ENCODE measurements at regions not wholly inside any gene's neighbourhood (a gene's known extent, or its start where the extent isn't known, plus 50 kb on each side); places are given as distances from the start of the nearest gene placed in this dataset.

DNA sequence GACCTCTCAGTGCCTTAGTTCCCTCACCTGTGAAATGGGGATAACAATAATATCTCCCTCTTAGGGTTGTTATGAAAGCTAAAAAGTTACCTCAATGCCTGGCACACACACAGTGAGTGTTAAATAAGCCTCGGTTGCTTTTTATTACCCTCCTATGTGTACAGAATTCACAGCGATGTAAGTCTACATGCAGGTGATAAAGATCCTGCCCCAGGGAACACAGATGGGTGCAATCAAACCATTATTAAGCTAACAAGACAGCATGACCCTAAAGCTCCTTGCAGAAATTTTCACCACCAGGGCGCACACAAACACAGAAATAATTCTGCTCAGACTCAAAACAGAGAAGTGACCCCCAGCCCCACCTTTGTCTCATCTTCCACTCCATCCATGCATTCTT, 261.9 kb downstream of the SNX10 start:
- DNase-seq (ENCODE audit: low spot score): no peak

DNA sequence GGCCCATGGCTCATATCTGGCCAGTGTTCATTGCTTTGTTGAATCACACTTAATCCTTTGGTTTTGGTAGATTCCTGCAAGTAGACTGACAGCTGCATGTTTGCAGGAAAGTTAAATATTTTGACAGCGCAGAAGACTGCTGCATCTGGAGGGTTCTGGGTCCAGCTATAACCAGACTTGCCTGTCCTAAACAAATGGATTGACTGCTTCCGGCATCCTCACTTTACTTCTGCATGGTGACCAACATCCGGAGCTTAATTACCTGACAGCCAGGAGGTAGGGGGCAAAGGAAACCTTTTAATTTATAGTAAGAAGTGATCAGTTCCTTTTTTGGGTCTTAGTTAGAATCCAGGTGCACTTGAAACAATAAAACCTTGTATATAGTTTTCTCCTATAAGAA, 263.3 kb downstream of the SNX10 start:
- DNase-seq (ENCODE audit: low spot score): no peak

DNA sequence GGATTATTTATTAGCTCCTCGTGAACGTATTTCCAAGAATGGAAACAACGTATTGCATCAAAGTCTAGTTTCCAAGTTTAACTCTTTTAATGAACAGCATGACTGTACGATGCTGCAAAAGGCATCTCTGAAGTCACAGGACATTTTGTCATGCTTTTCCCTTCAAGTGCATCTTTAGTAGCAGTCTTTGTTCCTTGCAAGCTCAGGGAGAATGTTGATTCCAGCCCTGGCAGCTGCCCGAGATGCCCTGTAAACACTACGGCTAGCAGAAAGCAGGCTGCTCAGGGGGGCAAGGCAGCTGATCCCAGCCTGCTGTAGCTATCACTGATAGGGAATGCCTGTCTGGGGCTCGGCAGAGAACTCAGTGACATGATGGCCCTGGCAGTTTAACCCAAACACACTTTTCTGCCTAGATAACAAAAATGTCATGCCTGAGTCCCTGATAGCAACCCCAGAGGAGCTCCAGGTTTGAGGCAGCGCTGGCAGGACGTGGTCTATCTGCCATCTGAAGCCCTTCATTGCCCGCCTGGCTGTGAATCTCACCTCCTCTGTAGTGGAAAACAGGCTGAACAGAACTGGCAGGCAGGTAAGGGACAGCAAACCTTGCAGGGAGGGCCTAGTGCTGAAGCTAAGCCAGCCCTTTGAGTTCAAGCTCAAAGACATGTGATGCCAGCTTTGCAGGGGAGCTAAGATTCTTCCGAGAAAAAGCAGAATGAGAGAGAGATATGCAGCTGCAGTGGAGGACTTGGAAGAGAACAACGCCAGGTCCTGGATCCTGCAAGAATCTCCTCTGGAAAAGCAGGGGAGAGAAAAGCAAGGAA, 264.6 kb downstream of the SNX10 start:
- DNase-seq (ENCODE audit: low spot score): no peak

DNA sequence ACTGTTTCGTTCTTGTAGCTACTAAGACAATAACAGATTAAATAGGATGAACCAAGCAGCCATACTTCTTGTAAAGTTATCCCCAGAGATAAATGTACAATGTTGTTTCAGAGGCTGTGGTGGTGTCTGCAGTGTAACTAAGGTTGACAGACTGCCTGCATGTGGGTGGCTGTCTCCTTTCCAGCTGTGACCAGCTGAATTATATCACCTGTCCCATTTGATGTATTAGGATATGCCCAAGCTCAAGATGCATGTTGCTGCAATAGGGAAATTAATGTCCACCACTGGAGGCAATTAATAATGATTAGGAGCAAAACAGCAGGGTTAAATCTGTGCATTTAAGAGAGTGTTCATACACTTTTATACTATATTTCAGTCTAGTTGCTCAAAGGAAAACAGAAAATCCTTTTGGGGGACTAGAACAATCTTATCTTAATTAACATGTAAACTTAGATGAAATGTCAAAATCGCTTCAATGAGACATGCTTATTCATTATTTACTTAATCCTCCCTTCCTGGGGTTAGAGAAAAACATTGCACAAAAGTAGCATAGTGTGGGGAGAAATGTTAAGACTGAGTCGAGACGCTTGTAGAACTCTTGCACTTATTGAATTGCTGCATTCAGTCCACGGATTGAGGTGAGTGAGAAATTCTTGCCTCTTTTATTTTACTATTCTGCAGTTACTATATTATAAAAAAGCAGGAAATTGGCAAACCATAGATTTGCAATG, 269.0 kb downstream of the SNX10 start:
- DNase-seq (ENCODE audit: low spot score): no peak

DNA sequence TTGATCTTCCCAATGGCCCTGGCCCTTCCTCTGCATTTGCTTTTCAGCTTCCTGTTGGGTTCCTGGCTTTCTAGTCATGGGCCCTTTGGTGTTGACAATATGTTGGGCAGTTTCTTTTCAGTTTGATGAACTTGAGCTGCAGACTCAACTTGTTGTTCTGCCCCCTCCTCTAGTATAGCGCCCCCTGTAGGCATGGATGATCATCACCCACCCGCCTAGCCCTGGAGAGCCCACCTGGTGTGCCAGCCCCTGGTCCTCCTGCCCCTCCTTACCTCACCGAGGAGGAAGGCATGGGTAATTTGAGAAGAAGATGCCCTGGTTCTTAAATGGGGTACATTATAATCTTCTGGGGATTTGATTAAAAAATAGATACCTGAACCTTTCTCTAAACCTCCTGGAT, 271.2 kb downstream of the SNX10 start:
- DNase-seq (ENCODE audit: low spot score): no peak

DNA sequence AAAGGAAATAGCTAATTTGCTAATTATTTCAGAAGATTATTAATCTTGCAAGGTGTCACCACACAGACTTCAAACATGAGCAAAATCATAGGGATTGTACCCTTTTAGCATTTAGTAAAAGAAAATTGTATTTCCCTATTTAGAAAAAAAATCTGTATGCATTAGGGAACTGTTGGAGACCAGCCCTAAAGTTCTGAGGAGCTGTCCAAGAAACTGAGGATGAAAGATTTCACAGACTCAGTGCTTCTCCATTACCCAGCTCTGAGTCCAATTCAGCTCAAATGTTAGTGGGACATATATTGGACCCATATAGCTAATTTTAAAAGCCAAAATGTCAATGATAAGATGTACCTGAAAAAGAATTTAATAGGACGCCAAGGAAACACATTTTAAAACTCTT, 271.7 kb downstream of the SNX10 start:
- DNase-seq (ENCODE audit: low spot score): no peak

DNA sequence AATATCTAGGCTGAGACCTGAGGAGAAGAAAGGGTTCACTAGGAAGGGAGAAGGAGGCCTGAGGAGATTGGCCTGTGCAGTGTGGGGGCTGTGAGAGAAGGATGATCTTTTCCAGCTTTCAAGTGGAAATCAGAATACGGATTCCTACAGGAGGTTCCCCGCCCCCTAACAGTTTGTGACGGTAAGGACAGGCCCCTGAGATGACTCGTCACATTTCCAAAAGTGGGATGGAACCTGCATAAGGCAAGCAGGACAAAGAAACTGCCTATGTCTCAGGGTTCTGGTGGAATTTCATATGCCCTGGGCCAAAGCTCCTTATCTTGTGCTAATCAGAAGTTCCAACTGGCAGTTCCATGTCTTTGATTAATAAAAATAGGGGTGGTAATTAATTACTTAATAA, 275.6 kb downstream of the SNX10 start:
- DNase-seq (ENCODE audit: low spot score): no peak

DNA sequence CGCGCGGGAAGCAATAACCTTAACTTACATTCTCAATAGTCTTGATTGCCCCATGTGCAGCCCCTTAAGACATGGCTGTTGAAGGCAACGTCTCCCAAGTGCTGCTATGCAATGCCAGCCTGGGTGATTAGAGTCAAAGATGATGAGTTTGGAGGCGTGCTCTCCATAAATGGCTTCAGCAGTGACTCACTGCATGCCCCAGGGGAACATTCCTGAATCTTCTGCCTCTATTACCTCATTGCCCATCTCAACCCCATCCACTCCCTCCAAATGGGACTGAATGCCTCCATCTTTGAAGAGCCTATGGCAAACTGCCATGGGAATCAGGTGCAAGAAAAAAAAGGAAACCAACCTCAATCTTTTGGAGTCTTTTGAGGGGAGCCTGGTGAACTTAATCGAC, 282.8 kb downstream of the SNX10 start:
- no peak for DNase-seq (ENCODE audit: low spot score)

DNA sequence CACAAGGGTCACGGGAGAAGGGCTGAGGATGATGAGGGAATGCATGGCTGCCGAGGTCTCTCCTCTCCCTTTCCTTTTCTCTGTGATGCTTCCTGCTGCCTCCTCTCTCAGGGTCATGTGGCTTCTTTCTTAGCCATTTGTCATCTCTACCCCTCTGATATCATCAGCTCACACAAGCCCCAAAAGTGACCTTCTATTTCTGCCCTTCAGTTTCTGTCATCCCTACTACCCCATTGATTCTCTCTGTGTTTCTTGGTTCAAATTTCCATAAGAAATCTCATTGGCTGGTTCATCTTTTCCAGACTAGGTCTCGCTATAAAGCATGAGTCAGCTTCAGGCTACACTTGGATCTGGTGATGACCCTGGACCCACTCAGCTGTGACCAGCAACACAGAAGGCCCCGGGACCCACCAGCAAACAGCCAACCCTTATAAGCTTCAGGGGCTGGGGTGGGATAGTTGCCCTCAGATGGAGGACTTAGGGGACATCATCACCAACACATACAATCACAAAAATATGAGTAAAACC, 284.3 kb downstream of the SKAP2 start:
- no peak for DNase-seq (ENCODE audit: low spot score)

DNA sequence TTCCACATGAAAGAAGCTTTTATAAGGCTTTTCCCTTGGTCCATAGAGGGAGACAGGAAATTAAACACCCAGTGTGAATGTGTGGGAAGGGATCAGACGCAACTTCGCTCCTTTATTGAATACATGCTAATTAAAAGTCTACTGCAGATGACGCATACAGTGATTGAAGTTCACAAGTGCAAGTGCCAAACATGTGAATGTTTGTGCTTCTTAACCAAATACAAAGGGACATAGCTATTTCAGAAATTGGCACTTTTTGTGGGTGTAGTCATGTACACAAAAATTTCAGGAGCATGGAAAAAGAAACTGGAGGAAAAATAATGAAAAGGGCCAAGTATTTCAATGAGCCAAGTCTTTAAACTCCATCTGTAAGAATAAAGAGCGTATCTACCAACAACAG, 283.7 kb downstream of the SKAP2 start:
- no peak for DNase-seq (ENCODE audit: low spot score)

DNA sequence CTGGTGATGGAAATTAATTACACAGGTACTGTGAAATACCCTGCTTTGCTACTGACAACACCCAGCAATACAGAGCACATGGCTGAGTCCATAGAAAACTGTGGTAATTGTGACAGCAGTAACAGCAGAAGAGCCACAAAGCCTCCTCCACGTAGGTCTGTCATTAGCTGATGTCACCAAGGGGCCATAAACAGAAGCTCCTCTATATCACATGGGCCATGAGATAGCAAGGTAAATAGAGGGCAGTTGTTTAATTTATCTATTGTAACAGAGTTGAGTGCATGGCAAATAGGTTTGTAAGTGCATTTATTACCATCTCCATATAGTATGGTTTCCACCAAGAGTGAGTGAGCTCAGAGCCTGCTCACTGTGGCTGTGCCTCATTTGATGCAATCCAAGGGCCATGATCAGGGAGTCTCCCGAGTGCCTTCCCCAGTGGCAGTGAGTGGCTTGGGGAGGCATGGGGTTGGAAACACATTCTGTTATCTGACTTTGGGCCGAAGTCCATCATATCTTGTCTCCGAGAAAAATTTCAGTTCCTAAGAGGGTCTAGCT, 281.2 kb downstream of the SKAP2 start:
- DNase-seq (ENCODE audit: low spot score): no peak

DNA sequence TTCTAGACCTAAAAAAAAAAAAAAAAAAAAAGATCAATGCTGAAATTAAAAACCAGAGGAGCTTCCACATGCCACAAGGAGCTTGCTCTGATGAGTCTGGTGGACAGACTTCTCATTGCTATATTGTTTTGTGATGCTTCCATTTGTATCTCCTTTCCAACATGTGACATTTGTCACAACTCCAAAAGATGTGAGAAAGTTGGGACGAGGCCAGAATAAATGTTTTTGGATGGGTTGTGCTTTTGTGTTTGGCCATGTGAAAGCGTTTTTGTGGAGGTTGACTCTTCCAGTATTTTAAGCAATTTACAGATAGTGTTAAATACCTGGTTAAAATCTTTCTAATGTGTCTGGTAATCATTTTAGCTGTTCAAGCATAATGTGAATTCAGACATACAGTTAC, 280.1 kb downstream of the SKAP2 start:
- no peak for DNase-seq (ENCODE audit: low spot score)

DNA sequence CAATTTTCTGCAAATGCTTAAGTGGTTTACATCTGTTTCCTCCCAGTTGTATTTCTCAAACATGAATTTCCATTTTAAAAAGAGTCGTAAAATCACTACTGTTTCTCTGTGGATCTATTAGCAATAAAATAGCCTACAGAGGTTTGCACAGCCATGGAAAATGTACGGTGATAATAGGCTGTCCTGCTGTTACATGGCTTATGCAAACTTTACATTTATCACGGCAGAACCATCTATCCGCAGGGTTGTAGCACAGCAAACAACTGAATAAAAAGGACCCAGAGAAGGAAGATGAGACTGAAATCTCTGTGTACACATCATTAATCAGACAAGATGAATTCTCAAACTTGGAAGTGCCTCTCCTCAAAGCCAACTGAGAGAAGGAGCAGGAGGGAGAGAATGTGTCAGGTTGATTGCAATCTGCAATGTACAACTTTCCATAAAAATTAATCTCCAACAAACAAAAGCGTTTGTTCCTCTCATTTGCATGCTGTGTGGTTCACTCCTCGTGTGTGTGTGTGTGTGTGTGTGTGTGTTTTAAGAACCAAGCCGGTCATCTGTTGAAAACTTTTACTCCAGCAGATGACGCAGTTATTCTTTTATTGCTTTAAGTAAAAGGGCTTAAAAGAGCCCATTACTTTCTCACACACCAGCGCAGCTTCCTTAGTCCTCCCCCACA, 279.3 kb downstream of the SKAP2 start:
- no peak for DNase-seq (ENCODE audit: low spot score)

DNA sequence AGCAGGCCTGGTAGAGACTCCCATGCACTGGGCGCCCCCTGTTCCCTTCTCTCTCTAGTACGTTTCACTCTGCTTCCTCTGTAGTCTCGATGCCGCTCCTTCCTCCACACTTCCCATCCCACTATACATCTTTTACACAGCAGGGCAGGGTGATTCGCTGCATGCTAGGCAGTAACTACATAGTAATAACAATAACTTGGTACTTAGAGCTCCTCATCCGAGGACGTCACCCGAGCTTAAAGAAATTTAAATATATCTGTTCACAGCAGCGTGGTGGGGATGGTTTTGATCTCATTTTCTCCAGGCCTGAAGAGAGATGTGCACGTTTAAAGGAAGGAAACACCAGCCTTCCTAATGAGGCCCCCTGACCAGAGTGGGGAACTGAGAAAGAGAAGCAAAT, 276.9 kb downstream of the SKAP2 start:
- DNase-seq (ENCODE audit: low spot score): no peak

DNA sequence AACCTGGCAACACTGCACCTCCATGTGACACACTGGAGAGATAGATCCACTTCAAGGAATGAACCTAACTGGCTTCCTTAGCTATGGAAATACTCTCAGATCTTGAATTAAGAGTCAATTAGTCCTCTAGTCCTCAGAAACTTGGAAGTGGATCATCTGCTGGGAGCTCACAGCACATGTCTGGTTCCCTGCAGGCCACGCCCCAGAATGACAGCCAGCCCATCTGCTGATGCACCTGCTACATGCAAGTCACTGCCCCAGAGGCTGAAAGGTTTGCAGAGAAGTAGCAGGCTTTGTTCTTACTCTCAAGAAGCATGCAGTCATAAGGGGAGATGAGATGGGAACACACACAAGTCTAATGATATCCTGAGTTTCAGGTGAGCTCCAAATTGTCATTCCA, 275.9 kb downstream of the SKAP2 start:
- no peak for DNase-seq (ENCODE audit: low spot score)

DNA sequence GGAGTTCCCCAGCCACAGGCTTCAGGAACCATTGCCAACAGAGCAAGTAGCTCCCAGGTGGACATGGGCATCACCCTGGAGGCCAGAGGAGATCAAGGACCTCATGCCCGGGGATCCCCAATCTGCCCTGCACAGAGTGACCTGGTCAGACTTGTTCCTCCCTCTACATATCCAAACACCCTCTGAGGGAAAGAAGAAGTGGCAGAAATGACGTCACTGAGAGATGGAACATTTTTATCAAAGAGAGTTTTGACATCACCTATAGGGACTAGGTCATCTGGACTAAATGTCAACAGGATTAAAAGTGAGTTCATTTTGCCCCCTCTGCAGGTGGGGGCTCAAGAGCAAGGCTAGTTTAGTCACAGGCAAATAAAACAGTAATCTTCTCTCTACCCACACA, 273.7 kb downstream of the SKAP2 start:
- DNase-seq (ENCODE audit: low spot score): no peak

DNA sequence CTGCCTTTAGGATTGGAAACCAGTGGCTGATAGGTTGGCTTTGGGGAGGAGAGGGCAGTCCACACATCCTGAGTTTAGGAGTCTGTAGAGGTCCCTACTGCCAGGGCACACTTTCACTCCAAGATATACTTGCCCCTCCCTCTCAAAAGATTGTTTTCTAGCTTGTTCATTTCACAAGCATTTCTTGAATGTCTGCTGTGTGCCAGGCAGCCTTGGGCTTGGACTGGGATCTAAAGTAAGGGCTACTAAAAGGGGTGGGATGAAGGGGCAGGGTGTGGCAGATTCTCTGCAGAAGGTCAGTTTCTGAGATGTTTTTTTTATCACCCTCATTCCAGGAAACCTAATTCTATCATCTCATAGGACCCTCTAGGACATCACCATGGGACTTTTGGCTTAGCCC, 272.4 kb downstream of the SKAP2 start:
- no peak for DNase-seq (ENCODE audit: low spot score)

DNA sequence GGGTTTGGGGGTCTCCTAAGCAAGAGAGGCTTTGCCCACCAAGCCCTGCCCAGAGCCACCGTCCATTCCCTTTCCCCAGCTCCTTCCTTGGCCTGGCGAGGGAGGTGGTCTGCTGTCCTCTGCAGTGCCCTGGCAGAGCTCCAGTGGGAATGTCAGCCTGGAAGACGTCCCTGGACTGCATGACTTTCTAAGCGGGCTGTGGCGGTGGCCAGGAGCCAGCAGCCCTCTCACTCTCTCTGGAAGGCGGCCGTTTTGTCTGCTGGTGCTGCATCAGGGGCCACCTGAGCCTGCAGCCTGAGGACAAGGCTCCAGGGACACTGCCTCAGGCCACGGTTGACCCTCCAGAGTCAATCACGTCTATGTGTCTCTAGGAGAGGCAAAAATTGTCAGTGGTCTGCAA, 271.0 kb downstream of the SKAP2 start:
- no peak for DNase-seq (ENCODE audit: low spot score)

DNA sequence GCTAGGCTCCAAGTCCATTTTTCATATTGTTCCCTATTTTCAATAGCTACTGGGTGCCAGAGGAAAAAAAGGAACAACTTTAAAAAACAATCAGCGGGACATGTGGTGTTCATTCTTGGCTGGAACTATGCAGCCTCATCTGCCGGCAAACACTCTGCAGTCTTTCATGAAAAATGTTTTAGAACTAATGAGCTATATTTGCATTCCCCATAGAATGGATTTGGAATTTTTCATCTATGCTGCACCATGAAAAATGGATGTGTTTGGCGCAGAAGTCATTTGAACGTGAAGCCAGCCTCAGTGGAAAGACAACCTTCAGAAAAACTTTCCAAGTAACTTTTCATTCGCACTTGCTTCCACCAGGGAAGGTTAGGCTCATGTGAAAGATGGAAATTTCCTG, 270.5 kb downstream of the SKAP2 start:
- DNase-seq (ENCODE audit: low spot score): no peak

DNA sequence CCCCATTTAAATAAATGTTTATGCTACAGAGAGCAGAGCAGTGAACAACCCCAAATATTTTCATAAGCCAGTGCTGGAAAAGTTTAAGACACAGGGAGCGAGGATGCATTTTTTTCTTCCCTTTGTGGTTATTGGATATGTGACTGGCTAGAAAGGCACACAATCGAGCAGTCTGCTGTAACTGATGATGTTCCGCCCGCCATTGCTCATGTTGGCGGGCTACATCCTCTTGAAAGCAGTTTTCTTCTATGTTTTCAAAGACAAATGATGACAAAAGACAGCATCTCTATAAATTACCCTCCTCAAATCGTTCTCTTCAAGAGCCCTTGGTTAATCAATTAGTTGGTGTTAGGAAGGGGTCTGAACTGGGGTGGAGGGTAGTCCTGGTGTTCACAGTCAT, 269.8 kb downstream of the SKAP2 start:
- no peak for DNase-seq (ENCODE audit: low spot score)

DNA sequence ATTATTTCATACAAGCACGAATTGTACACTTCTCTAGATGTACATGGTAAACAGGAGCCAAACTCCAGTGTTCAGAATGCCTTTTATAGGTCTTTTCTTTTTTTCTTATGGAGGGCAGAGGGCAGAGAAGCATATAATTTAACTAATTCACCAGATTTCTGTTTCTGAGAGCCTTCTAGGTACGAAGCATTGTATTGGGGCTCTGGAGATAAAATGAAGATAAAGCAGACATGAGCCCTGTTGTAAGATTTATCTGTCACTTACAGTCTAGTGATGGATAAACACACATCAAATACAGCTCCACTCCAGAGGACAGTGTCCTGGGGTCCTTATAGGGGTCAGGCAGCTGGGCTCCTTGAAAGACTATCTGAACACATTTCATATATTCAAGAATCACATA, 265.5 kb downstream of the SKAP2 start:
- DNase-seq (ENCODE audit: low spot score): no peak

DNA sequence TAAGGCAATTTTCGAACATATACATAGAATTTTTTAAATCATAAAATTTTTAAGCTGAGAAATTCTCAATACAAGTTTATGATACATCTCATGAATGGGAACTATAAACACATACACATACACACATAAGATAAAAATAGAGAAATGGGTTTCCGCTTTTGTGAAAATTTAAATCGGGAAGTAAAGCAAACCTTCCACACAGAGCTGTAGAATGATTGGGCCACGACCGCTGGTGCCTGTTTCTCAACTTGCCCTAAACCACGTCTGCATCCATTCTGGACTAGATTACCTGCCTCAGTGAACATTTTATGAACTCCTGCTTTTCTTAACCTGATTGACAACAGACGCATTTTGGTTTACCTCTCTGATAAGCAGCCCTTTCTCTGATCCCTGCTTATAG, 264.4 kb downstream of the SKAP2 start:
- DNase-seq (ENCODE audit: low spot score): no peak

DNA sequence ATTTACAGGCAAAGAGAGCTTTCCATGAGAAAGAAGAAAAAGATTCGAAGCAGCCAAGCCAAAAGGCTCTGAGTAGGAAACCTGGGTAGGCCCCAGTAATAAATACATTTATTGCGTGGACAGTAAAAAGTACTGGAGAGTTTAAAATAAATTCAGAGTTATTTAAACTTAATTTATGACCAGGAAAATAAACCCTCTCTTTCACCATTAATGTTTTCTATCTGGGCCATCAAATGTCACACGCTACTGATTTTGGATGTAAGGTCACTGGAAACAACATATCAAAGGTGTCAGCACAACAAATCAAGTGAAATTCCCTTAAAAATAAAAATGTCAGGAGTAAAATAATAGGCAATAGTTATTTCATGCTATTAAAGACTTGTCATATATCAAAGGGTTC, 264.0 kb downstream of the SKAP2 start:
- DNase-seq (ENCODE audit: low spot score): no peak
